Left ventricle myocardium superior (tissue), 1 donor: ENCODE measurements at regions not wholly inside any gene's neighbourhood (a gene's known extent, or its start where the extent isn't known, plus 50 kb on each side); places are given as distances from the start of the nearest gene placed in this dataset.
"Not testable (repeated sequence)": the region's sequence is repeated elsewhere in the genome, so short reads cannot be mapped to it uniquely, and the experiment has no call there.

Experiments used
- ATAC-seq: fragments of 200-7000 bp; cut with Tn5 transposase; one replicate; pipeline ENCODE4 v1.9.1; 2020; ENCODE audit warnings: mild to moderate bottlenecking, moderate library complexity
- DNase-seq: peaks from one replicate; pipeline ENCODE4 v3.0.0-alpha.2; 2020
- intact Hi-C: fragments of 100-400 bp; cut with micrococcal nuclease; formaldehyde crosslinking; loops from one replicate; pipeline ENCODE4 v1.11.0; 2022
- donor health status: DM: no; HTN: yes; CAD: no; lungs with severe emphysema.

GRCh38 chr2:228627510-228627909 lies 446.0 kb upstream of the SPHKAP start:
- ATAC-seq (no peak), DNase-seq (no peak)
- intact Hi-C loops = no loop called here

- no peak for DNase-seq
- intact Hi-C loops = no loop called here
- no peak for ATAC-seq
Observed at GRCh38 chr2:228625481-228625880, 444.0 kb upstream of the SPHKAP start.

GRCh38 chr2:228624733-228625132 lies 443.2 kb upstream of the SPHKAP start:
- no peak for ATAC-seq
- intact Hi-C loops = no loop called here
- no peak for DNase-seq

GRCh38 chr2:228615496-228615895 lies 434.0 kb upstream of the SPHKAP start:
- intact Hi-C loops = no loop called here
- no peak for ATAC-seq
- no peak for DNase-seq

- no peak for DNase-seq
- ATAC-seq = no peak
- intact Hi-C loops = no loop called here
Observed at GRCh38 chr2:228614741-228615140, 433.3 kb upstream of the SPHKAP start.

- intact Hi-C loops = no loop called here
- ATAC-seq (no peak), DNase-seq (no peak)
Observed at GRCh38 chr2:228613133-228613850, 431.8 kb upstream of the SPHKAP start.

GRCh38 chr2:228611171-228611570 lies 429.7 kb upstream of the SPHKAP start:
- ATAC-seq (no peak), DNase-seq (no peak)
- intact Hi-C loops = no loop called here

- ATAC-seq (no peak), DNase-seq (no peak)
- intact Hi-C loops = no loop called here
Observed at GRCh38 chr2:228602288-228602687, 420.8 kb upstream of the SPHKAP start.

- no peak for ATAC-seq
- intact Hi-C loops = no loop called here
- no peak for DNase-seq
Observed at GRCh38 chr2:228600265-228600664, 418.8 kb upstream of the SPHKAP start.

- DNase-seq (no peak), ATAC-seq (no peak)
- intact Hi-C loops = no loop called here
Observed at GRCh38 chr2:228599781-228600180, 418.3 kb upstream of the SPHKAP start.

GRCh38 chr2:228599297-228599696 lies 417.8 kb upstream of the SPHKAP start:
- intact Hi-C loops = no loop called here
- no peak for DNase-seq
- no peak for ATAC-seq

GRCh38 chr2:228597032-228597431 lies 415.5 kb upstream of the SPHKAP start:
- no peak for ATAC-seq
- intact Hi-C loops = no loop called here
- no peak for DNase-seq

- DNase-seq = no peak
Observed at GRCh38 chr2:228594012-228594411, 412.5 kb upstream of the SPHKAP start.

GRCh38 chr2:228592925-228593324 lies 411.4 kb upstream of the SPHKAP start:
- intact Hi-C loops = no loop called here
- ATAC-seq (no peak), DNase-seq (no peak)

More at GRCh38 chr2:228594012-228594411, 412.5 kb upstream of the SPHKAP start:
- no peak for ATAC-seq
- intact Hi-C loops = no loop called here

GRCh38 chr2:228590681-228591080 lies 409.2 kb upstream of the SPHKAP start:
- intact Hi-C loops = no loop called here
- ATAC-seq = no peak
- DNase-seq = no peak

GRCh38 chr2:228589115-228589514 lies 407.6 kb upstream of the SPHKAP start:
- DNase-seq (no peak), ATAC-seq (no peak)
- intact Hi-C loops = no loop called here

GRCh38 chr2:228581731-228582130 lies 400.2 kb upstream of the SPHKAP start:
- intact Hi-C loops = no loop called here
- no peak for ATAC-seq
- DNase-seq = no peak

GRCh38 chr2:228575897-228576296 lies 394.4 kb upstream of the SPHKAP start:
- intact Hi-C loops = no loop called here
- no peak for DNase-seq
- ATAC-seq = peak; percentile 39

- DNase-seq, ATAC-seq, intact Hi-C loops: not testable (repeated sequence)
Observed at GRCh38 chr2:228568275-228568674, 386.8 kb upstream of the SPHKAP start.

GRCh38 chr2:228561816-228562215 lies 380.3 kb upstream of the SPHKAP start:
- intact Hi-C loops = no loop called here
- DNase-seq = no peak
- ATAC-seq = no peak

GRCh38 chr2:228559774-228560415 lies 378.4 kb upstream of the SPHKAP start:
- DNase-seq (no peak), ATAC-seq (no peak)
- intact Hi-C loops = no loop called here
